Activated CD4-positive, alpha-beta T cell treated with anti-CD3 and anti-CD28 coated beads, Interleukin-2, amount 50 U/mL, for 48 hours (primary cell): ENCODE measurements at regions not wholly inside any gene's neighbourhood (a gene's known extent, or its start where the extent isn't known, plus 50 kb on each side); places are given as distances from the start of the nearest gene placed in this dataset.

ENCODE experiments used
- DNase-seq, 2 experiments: peaks; one replicate each; pipeline ENCODE4 v3.0.0-alpha.2; 2020

DNA sequence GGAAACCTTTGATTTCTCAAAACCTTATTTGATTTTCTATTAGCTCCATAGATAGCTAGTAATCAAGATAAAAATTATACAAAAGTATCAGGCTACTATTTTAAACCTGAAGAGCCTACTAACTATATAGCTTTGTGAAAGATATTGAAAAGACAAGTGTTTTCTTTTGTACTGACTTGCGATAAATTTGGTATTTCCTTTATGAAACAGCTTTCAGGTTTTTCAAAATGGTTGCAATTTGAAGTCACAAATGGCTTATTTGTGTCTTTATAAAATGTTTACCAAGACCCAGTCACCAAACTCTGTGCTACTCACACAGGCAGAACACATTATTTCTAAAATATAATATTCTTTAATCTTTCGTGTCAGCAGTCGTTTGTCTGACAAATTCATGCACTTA is 167.5 kb upstream of the ALCAM start:
- no peak for DNase-seq

- no peak for DNase-seq
These were observed 156.6 kb upstream of the ALCAM start for GRCh38 chr3:105210141-105210540.

GRCh38 chr3:105214590-105214989 is 152.1 kb upstream of the ALCAM start:
- no peak for DNase-seq

DNA sequence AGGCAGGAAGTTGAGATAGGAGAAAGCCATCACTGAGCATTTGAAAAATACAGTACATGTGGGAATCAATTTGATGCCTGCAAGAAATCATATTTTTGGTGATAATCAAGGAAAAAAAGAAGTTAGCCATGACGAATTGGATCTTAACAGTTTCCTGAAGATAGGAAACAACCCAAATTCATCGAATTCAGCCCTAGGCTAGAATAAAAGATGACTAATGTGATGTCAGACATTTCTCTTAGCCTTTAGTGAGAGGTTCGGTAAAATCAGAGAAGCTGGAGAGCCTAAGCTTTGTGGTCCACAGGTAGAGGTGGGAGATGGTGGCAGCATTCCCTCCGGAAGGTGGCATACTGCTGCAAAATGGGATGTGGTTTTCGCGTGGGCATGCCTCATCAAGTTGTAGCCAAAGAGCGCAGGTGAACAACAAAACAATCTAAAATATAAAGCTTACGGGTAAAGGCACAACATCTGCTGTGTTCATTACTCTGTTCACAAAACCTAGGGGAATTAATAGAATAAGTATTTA is 144.1 kb upstream of the ALCAM start:
- DNase-seq: no peak

GRCh38 chr3:105223815-105224214 is 142.9 kb upstream of the ALCAM start:
- DNase-seq: no peak

DNA sequence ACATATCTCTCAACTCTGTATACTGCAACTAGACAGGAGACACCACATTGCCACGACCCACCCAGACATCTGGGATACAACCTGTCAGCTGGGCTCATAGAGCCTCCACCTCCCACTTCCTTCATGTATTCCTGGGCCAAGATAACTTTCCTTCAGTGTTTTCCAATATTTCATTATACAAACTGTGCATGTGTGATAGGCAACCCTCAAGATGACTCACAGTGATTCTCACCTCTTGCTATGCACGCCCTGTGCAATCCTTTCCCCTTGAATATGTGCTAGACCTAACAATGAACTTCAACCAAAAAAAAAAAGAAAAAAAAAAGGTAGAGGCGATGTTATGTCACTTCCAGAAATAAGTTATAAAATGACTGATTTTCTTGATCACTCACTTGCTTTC is 138.0 kb upstream of the ALCAM start:
- no peak for DNase-seq

DNA sequence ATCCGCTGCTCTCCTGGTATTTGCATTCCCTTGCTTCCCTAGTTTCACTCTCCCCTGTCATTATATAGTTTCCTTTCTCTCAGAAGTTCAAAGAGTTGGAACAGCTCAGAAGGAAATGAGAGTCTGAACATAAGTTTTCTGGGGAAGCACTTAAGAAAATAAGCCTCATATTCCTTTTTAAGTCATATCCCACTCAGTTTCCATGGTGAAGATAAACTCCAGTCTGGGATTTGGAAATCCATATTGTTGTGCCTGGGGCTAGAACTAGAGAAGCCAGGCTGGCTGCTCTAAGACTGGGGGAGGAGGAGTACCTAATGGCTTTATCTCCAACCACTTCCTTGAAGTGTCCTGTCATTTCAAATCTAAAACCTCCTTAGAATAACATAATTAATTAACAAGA is 134.2 kb upstream of the ALCAM start:
- DNase-seq: no peak

DNA sequence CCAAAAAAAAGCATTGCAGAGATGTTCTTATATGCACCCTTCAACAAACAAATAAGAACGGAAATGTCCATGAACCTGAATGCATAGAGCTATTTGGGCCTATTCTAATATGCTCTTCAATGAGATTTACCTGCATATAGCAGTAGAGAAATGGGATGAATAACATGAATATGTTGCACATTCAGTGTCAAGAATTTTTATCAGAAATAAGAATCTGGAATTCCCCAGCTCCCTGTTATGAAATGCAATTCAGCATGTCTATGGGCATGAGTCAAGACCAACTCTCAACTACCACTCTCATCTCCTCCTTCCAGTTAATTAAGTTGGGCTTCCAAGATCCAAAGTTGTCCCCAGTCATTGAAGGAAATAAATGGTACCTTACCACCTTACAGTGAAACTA is 133.7 kb upstream of the ALCAM start:
- DNase-seq: no peak

DNA sequence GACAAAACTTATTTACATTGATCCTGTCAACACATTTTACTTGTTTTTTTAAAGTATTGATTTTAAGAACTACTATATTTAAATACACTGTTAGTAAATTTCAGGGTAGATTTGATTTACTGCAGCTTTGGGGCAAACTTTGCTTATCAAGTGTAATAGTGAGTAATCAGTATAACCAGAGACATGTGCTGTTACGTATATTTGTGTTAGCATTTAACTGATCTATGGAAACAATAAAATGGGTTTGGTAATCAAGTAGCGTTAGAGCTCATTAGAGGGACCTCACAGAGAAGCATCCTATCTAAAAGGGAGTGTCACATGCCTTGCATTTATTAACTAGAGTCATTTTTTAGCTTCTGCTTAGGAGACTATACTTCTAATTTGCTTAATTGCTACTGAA is 131.5 kb upstream of the ALCAM start:
- DNase-seq: no peak

DNA sequence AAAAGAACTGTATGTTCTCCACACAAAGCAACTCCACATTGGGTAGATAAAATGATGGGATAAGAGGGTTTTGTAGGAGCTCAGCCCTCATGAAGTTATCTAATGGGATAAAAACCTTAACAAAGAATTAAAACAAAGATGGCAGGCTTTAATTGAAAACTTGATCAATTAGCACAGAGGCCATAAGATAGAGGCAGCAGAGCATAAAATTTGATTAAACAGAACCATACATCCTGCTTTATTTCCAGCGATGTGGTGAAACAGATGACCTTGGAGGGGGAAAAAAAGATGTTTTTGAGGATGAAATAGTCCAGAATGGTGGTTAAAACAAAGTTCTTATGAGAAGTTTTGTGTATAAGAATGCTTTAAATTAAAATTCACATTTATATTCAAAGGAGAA is 130.9 kb upstream of the ALCAM start:
- no peak for DNase-seq

DNA sequence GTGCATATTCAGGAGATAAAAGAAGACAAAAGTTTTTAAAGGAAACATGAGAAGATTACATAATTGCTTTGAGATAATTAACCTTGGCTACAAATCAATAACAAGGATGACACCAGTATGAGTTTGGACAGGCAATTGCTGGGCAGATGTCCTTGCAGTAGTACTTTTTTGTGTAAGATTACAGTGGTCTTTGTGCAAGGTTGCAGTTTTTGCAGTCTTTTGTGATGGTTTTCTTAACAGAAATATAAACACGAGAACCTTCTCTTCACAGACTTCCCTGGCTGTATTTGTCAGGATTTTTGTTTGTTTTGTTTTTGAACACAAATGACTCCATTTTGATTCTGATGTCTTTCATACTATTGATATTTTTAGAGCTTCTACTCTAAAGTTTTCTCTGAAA is 128.3 kb upstream of the ALCAM start:
- DNase-seq: no peak

- DNase-seq: no peak
These were observed 123.6 kb upstream of the ALCAM start for GRCh38 chr3:105243076-105243475.

GRCh38 chr3:105246536-105246935 is 120.2 kb upstream of the ALCAM start:
- no peak for DNase-seq

- DNase-seq: no peak
These were observed 113.5 kb upstream of the ALCAM start for GRCh38 chr3:105253225-105253624.

GRCh38 chr3:105254154-105254553 is 112.6 kb upstream of the ALCAM start:
- DNase-seq: no peak

DNA sequence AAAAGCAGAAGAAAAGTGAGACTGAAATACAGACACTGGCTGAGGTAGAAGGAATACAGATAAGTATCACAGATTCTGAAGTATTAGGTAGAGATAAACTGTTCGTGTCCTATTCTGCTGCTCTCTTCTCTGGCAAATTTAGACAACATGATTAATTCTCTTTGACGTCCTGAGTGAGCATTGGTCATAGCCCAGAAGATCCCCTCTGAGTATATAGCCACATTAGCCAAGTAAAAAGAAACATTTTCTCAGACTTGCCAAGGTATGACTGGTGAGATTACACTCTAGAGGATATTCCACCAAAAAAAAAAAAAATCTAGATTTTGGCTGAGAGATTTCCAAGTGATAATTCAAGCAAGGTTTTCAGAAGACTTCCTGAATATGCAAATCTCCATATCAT is 111.4 kb upstream of the ALCAM start:
- DNase-seq: no peak

- DNase-seq: no peak
These were observed 107.2 kb upstream of the ALCAM start for GRCh38 chr3:105259496-105259895.

DNA sequence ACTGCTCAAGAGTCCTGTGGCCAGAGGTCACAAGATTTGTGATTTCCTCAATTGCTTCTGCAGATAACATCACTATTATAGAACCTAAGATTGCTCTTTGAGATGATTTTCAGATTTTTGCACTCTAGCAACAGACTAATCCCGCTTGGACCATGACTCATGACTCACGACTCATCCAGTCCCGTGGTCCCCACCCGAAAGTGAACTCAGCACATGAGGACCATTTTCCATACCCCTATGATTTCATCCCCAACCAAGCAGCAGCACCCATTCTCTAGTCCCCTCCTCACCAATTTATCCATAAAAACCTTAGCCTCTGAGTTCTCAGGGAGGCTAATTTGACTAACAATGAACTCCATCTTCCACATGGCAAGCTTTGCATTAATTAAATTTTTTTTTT is 106.3 kb upstream of the ALCAM start:
- no peak for DNase-seq

DNA sequence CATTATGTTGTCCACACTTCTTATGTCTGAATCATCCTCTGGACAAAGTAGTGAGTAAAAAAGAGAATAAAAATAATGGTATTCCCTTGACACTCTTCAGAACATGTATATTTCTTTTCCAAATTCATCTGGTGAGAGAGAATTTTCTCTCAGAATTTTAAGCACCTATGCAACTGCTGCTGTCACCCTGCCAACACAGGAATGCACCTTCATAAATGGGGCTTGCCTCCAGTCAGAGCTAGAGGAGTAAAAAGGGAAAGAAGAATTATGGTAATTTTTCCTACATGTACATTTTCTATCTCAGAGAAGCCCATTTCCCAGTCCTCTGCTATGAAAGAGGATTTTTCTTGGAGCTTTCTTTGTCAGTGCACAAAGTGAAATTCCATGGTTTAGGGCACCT is 92.2 kb upstream of the ALCAM start:
- DNase-seq: no peak

DNA sequence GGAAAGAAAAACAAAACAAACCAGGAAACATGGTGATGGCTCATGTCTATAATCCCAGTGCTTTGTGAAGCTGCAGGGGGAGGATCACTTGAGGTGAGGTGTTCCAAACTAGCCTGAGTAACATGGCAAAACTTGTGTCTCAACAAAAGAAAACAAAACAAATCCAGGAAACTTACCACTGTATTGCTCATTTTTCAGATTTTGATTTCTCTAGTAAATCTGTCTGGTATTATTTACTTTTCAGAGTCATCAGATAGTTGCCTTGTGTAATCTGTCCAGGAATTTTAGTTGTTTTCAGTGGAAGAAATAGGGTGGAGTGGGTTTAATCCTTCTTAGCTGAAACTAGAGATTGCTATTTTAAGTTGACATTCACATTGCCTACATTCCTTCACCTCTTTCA is 91.8 kb upstream of the ALCAM start:
- DNase-seq: no peak

- no peak for DNase-seq
These were observed 89.1 kb upstream of the ALCAM start for GRCh38 chr3:105277656-105278055.

GRCh38 chr3:105278688-105279087 is 88.0 kb upstream of the ALCAM start:
- DNase-seq: no peak

GRCh38 chr3:105281989-105282388 is 84.7 kb upstream of the ALCAM start:
- no peak for DNase-seq

DNA sequence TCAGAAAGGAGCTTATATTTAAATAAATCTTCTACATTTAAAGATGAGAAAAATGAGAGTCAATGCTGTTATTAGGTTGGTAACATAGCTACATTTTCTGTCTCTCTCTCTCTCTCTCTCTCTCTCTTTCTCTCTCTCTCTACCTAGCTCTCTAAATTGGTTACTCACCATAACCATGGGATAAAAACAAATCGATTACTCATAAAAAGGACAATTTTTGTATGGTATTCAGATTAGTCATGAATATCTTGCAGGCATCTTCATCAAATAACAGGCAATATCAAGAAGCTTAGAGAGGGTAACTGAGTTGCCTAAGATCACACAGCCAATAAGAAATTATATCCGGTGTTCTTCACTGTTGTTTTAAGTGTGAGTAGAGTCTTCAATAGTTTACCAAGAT is 81.8 kb upstream of the ALCAM start:
- no peak for DNase-seq

- DNase-seq: no peak
These were observed 81.0 kb upstream of the ALCAM start for GRCh38 chr3:105285653-105286241.

- no peak for DNase-seq
These were observed 73.3 kb upstream of the ALCAM start for GRCh38 chr3:105293441-105293840.
